Cerebellar cortex (tissue), 1 donor: ENCODE measurements at regions not wholly inside any gene's neighbourhood (a gene's known extent, or its start where the extent isn't known, plus 50 kb on each side); places are given as distances from the start of the nearest gene placed in this dataset.
"Not testable (repeated sequence)": the region's sequence is repeated elsewhere in the genome, so short reads cannot be mapped to it uniquely, and the experiment has no call there.

Experiments used
- DNase-seq: peaks from one replicate; pipeline ENCODE4 v3.0.0-alpha.2; 2015; ENCODE audit warnings: low spot score

- no peak for DNase-seq
Measured at GRCh38 chr16:9343276-9343675, 251.8 kb downstream of the HAPSTR1 start.

GRCh38 chr16:9344508-9344907 lies 253.1 kb downstream of the HAPSTR1 start:
- DNase-seq: no peak

- DNase-seq: no peak
Measured at GRCh38 chr16:9345046-9345445, 253.6 kb downstream of the HAPSTR1 start.

- no peak for DNase-seq
Measured at GRCh38 chr16:9345880-9346279, 254.4 kb downstream of the HAPSTR1 start.

GRCh38 chr16:9348912-9349311 lies 257.5 kb downstream of the HAPSTR1 start:
- no peak for DNase-seq

GRCh38 chr16:9349373-9349960 lies 258.0 kb downstream of the HAPSTR1 start:
- not testable (repeated sequence) for DNase-seq

GRCh38 chr16:9350119-9350799 lies 258.8 kb downstream of the HAPSTR1 start:
- DNase-seq: not testable (repeated sequence)

- no peak for DNase-seq
Measured at GRCh38 chr16:9351440-9351839, 260.0 kb downstream of the HAPSTR1 start.

GRCh38 chr16:9351841-9352434 lies 260.5 kb downstream of the HAPSTR1 start:
- DNase-seq: no peak

- no peak for DNase-seq
Measured at GRCh38 chr16:9357829-9358228, 266.4 kb downstream of the HAPSTR1 start.

- DNase-seq: no peak
Measured at GRCh38 chr16:9360075-9360474, 268.6 kb downstream of the HAPSTR1 start.

- no peak for DNase-seq
Measured at GRCh38 chr16:9362050-9362449, 270.6 kb downstream of the HAPSTR1 start.

- DNase-seq: no peak
Measured at GRCh38 chr16:9362604-9363003, 271.2 kb downstream of the HAPSTR1 start.

GRCh38 chr16:9363520-9363919 lies 272.1 kb downstream of the HAPSTR1 start:
- DNase-seq: no peak

- DNase-seq: no peak
Measured at GRCh38 chr16:9364721-9365369, 273.4 kb downstream of the HAPSTR1 start.

GRCh38 chr16:9365370-9365728 lies 273.9 kb downstream of the HAPSTR1 start:
- DNase-seq: peak; percentile 96

- no peak for DNase-seq
Measured at GRCh38 chr16:9366048-9366969, 274.9 kb downstream of the HAPSTR1 start.

GRCh38 chr16:9370061-9370491 lies 278.6 kb downstream of the HAPSTR1 start:
- DNase-seq: no peak

GRCh38 chr16:9371713-9372448 lies 280.4 kb downstream of the HAPSTR1 start:
- no peak for DNase-seq

GRCh38 chr16:9372934-9373890 lies 281.8 kb downstream of the HAPSTR1 start:
- DNase-seq: peak; percentile 73
